OCI-LY3 (cell line): ENCODE measurements at regions not wholly inside any gene's neighbourhood (a gene's known extent, or its start where the extent isn't known, plus 50 kb on each side); places are given as distances from the start of the nearest gene placed in this dataset.

Experiments
- H2AFZ ChIP-seq: fragments of 200-600, 300-600 bp; shearing (Covaris generic); 2 replicates; pipeline ENCODE4 v1.6.0; 2014; ENCODE audit warnings: antibody characterized with exemption, low read depth, low read length
- H3K27ac ChIP-seq: fragments of 200-600, 300-600 bp; sonication (generic); 2 replicates; pipeline ENCODE4 v1.5.1; 2014; ENCODE audit warnings: mild to moderate bottlenecking, low read length, moderate library complexity, mixed read lengths
- H3K27me3 ChIP-seq: fragments of 200-600, 300-600 bp; sonication (generic); 2 replicates; pipeline ENCODE4 v1.6.1; 2014; ENCODE audit warnings: low read depth, low read length, mixed read lengths
- H3K36me3 ChIP-seq: fragments of 200-600, 300-600 bp; sonication (generic); replicated peaks from 2 replicates; pipeline ENCODE3; 2014; ENCODE audit warnings: low read depth, low read length, mixed read lengths
- H3K4me1 ChIP-seq: fragments of 300-600, 200-600 bp; sonication (generic); 2 replicates; pipeline ENCODE4 v1.6.1; 2014; ENCODE audit warnings: low read length, mixed read lengths
- H3K4me2 ChIP-seq: fragments of 200-600, 300-600 bp; sonication (generic); 2 replicates; pipeline ENCODE4 v1.6.1; 2014; ENCODE audit warnings: low read length, mixed read lengths
- H3K4me3 ChIP-seq: fragments of 300-600, 200-600 bp; sonication (generic); 2 replicates; pipeline ENCODE4 v1.5.1; 2014; ENCODE audit warnings: antibody characterized with exemption, mild to moderate bottlenecking, low read length, moderate library complexity
- H3K79me2 ChIP-seq: fragments of 300-600, 200-600 bp; shearing (Covaris generic); 2 replicates; pipeline ENCODE4 v1.6.1; 2014; ENCODE audit warnings: mild to moderate bottlenecking, low read length, mixed read lengths
- H3K9ac ChIP-seq: fragments of 300-600, 200-600 bp; shearing (Covaris generic); 2 replicates; pipeline ENCODE4 v1.6.0; 2014; ENCODE audit warnings: mild to moderate bottlenecking, low read length, moderate library complexity
- H3K9me3 ChIP-seq: fragments of 200-600, 300-600 bp; shearing (Covaris generic); 2 replicates; pipeline ENCODE4 v1.6.1; 2014; ENCODE audit warnings: low read length, mixed read lengths; ENCODE audit not compliant: insufficient read depth
- H4K20me1 ChIP-seq: fragments of 200-600, 300-600 bp; sonication (generic); 2 replicates; pipeline ENCODE4 v1.6.1; 2016; ENCODE audit warnings: low read length, mixed read lengths; ENCODE audit not compliant: insufficient read depth
- CTCF ChIP-seq: fragments of 200-600, 300-600 bp; sonication (generic); IDR thresholded peaks from 2 replicates; pipeline ENCODE4 v1.5.1; 2014; ENCODE audit warnings: antibody characterized with exemption, low read length, low read depth
- EZH2phosphoT487 ChIP-seq: fragments of 200-600 bp; shearing (Covaris generic); IDR thresholded peaks from 2 replicates; pipeline ENCODE4 v1.6.1; 2018; ENCODE audit warnings: antibody characterized with exemption, mixed run types, low read depth

- Histone ChIP-seq H3K9me3 (peaks cover 2% of the 10 kb centered on the region; the same call in 1 of the 2 replicates), H4K20me1 (no peaks in the 10 kb centered on the region), H3K4me2 (no peak overlapping the region), H3K79me2 (no peaks in the 10 kb centered on the region), H3K9ac (no peak overlapping the region), H3K27me3 (no peaks in the 10 kb centered on the region), H3K4me1 (peaks cover 63% of the 10 kb centered on the region), H3K36me3 (no peaks in the 10 kb centered on the region), H3K27ac (no peak overlapping the region), H2AFZ (no peak overlapping the region), H3K4me3 (no peak overlapping the region)
- no peak for TF ChIP-seq EZH2phosphoT487
- TF ChIP-seq CTCF: no peak
Measured at GRCh38 chr10:110360857-110361474, 56.2 kb upstream of the SMNDC1 start.

- no peak overlapping the region for H2AFZ ChIP-seq
- H3K4me3 ChIP-seq: no peak overlapping the region
- no peaks in the 10 kb centered on the region for H3K36me3 ChIP-seq
Measured at GRCh38 chr10:110361800-110362456, 57.2 kb upstream of the SMNDC1 start.

GRCh38 chr10:110363572-110364411, 59.1 kb upstream of the SMNDC1 start:
- Histone ChIP-seq H3K9me3 (no peaks in the 10 kb centered on the region), H3K4me1 (peaks cover 62% of the 10 kb centered on the region), H4K20me1 (no peaks in the 10 kb centered on the region), H2AFZ (no peak overlapping the region), H3K36me3 (no peaks in the 10 kb centered on the region), H3K4me3 (no peak overlapping the region), H3K4me2 (no peak overlapping the region), H3K27me3 (no peaks in the 10 kb centered on the region), H3K9ac (no peak overlapping the region), H3K79me2 (no peaks in the 10 kb centered on the region), H3K27ac (no peak overlapping the region)
- TF ChIP-seq CTCF: no peak
- no peak for TF ChIP-seq EZH2phosphoT487

More at GRCh38 chr10:110361800-110362456, 57.2 kb upstream of the SMNDC1 start:
- no peak for TF ChIP-seq EZH2phosphoT487
- no peak for TF ChIP-seq CTCF
- no peak overlapping the region for H3K4me2 ChIP-seq
- no peaks in the 10 kb centered on the region for H4K20me1 ChIP-seq
- no peaks in the 10 kb centered on the region for H3K79me2 ChIP-seq
- H3K9me3 ChIP-seq: peaks cover 2% of the 10 kb centered on the region; the same call in 1 of the 2 replicates
- H3K27me3 ChIP-seq: no peaks in the 10 kb centered on the region
- no peak overlapping the region for H3K9ac ChIP-seq
- H3K4me1 ChIP-seq: peaks cover 62% of the 10 kb centered on the region
- H3K27ac ChIP-seq: no peak overlapping the region

- Histone ChIP-seq H3K4me2 (no peak overlapping the region; the same call in 1 of the 2 replicates), H2AFZ (no peak overlapping the region), H3K4me1 (peaks cover 58% of the 10 kb centered on the region), H3K27ac (no peak overlapping the region), H3K27me3 (no peaks in the 10 kb centered on the region), H4K20me1 (no peaks in the 10 kb centered on the region), H3K79me2 (no peaks in the 10 kb centered on the region), H3K4me3 (no peak overlapping the region), H3K9ac (no peak overlapping the region), H3K36me3 (no peaks in the 10 kb centered on the region), H3K9me3 (no peaks in the 10 kb centered on the region)
- no peak for TF ChIP-seq EZH2phosphoT487
- no peak for TF ChIP-seq CTCF
Measured at GRCh38 chr10:110364531-110364937, 59.8 kb upstream of the SMNDC1 start.
